Activated CD4-positive, alpha-beta T cell treated with anti-CD3 and anti-CD28 coated beads for 36 hours (primary cell): ENCODE measurements at regions not wholly inside any gene's neighbourhood (a gene's known extent, or its start where the extent isn't known, plus 50 kb on each side); places are given as distances from the start of the nearest gene placed in this dataset.

Source experiments
- ATAC-seq: fragments of 200-7000 bp; cut with Tn5 transposase; one replicate; pipeline ENCODE4 v1.10.0; 2021; ENCODE audit warnings: mild to moderate bottlenecking, moderate library complexity
- CTCF ChIA-PET: fragments of 350-600 bp; sonication (Branson Sonifier 250); formaldehyde crosslinking; loops from one replicate; lab custom pipeline; 2021; ENCODE audit warnings: antibody characterized with exemption; lab: Charles Lee
- POLR2A ChIA-PET: fragments of 350-600 bp; sonication (Branson Sonifier 250); formaldehyde crosslinking; loops from one replicate; lab custom pipeline; 2021; ENCODE audit warnings: antibody characterized with exemption, inconsistent platforms; lab: Charles Lee
- DNase-seq: peaks from one replicate; pipeline ENCODE4 v3.0.0-alpha.2; 2020
- H3K27ac Mint-ChIP-seq: one replicate; pipeline ENCODE4 v1.8.0; 2021; ENCODE audit warnings: mixed read lengths
- H3K27me3 Mint-ChIP-seq: one replicate; pipeline ENCODE4 v1.8.0; 2021; ENCODE audit warnings: mixed read lengths
- H3K36me3 Mint-ChIP-seq: one replicate; pipeline ENCODE4 v1.8.0; 2021; ENCODE audit warnings: low read depth, mixed read lengths
- H3K4me1 Mint-ChIP-seq: one replicate; pipeline ENCODE4 v1.8.0; 2021; ENCODE audit warnings: mixed read lengths
- H3K4me3 Mint-ChIP-seq: one replicate; pipeline ENCODE4 v1.8.0; 2021; ENCODE audit warnings: mild to moderate bottlenecking, moderate library complexity, mixed read lengths
- H3K9me3 Mint-ChIP-seq: one replicate; pipeline ENCODE4 v1.8.0; 2021; ENCODE audit warnings: low read depth, mixed read lengths
- intact Hi-C, 2 experiments: fragments of 100-400 bp; cut with DNase I in 1 of 2; cut with micrococcal nuclease in 1 of 2; formaldehyde crosslinking; loops; one replicate each; pipeline versions ENCODE4 v1.14.2 to v1.15.1; 2022 to 2024; cut with DNase I, micrococcal nuclease

- Mint-ChIP-seq H3K4me3 (no peak overlapping the region), H3K27me3 (peaks cover 16% of the 10 kb centered on the region), H3K4me1 (peaks cover 2% of the 10 kb centered on the region), H3K9me3 (no peaks in the 10 kb centered on the region), H3K27ac (no peak overlapping the region), H3K36me3 (no peaks in the 10 kb centered on the region)
- intact Hi-C loops, result no loop called here
- no peak for ATAC-seq
- DNase-seq, result no peak
- CTCF ChIA-PET, result interaction anchor here (1.1 to 1.5 kb wide), 2 partner anchors 20 to 250 kb away, joined by 3 read pairs; no protein-coding TSS in a partner anchor
- POLR2A ChIA-PET, result no interaction called here
Observed at GRCh38 chr12:29067430-29067829, 81.6 kb upstream of the FAR2 start.

- intact Hi-C loops, result loop anchor here in 1 of 2 experiments (5.0 kb wide), 1 partner anchor 172 kb away; no protein-coding TSS in a partner anchor
- DNase-seq, result no peak
- ChIA-PET CTCF (no interaction called here), POLR2A (no interaction called here)
- H3K4me1 Mint-ChIP-seq, result peaks cover 2% of the 10 kb centered on the region
- H3K9me3 Mint-ChIP-seq, result no peaks in the 10 kb centered on the region
- H3K4me3 Mint-ChIP-seq, result no peak overlapping the region
- ATAC-seq, result no peak
- no peak overlapping the region for H3K27ac Mint-ChIP-seq
- H3K36me3 Mint-ChIP-seq, result no peaks in the 10 kb centered on the region
- peaks cover 21% of the 10 kb centered on the region for H3K27me3 Mint-ChIP-seq
Observed at GRCh38 chr12:29070309-29070708, 78.8 kb upstream of the FAR2 start.

GRCh38 chr12:29071099-29071498, 78.0 kb upstream of the FAR2 start:
- CTCF ChIA-PET, result interaction anchor here (4.6 kb wide), 1 partner anchor 247 kb away, joined by 28 read pairs; no protein-coding TSS in a partner anchor
- H3K4me1 Mint-ChIP-seq, result peaks cover 2% of the 10 kb centered on the region
- ATAC-seq (no peak), DNase-seq (no peak)
- H3K27me3 Mint-ChIP-seq, result peaks cover 18% of the 10 kb centered on the region
- intact Hi-C loops, result loop anchor here in 1 of 2 experiments (5.0 kb wide), 1 partner anchor 171 kb away; no protein-coding TSS in a partner anchor
- H3K4me3 Mint-ChIP-seq, result no peak overlapping the region
- H3K36me3 Mint-ChIP-seq, result no peaks in the 10 kb centered on the region
- H3K9me3 Mint-ChIP-seq, result no peaks in the 10 kb centered on the region
- POLR2A ChIA-PET, result interaction anchor here (0.7 kb wide), 1 partner anchor 12 kb away, joined by 3 read pairs; no protein-coding TSS in a partner anchor
- no peak overlapping the region for H3K27ac Mint-ChIP-seq

- intact Hi-C loops, result loop anchor here (1.0 to 5.0 kb wide), 3 partner anchors 170 to 246 kb away; no protein-coding TSS in a partner anchor
- no peak for ATAC-seq
- no peak overlapping the region for H3K4me3 Mint-ChIP-seq
- peaks cover 14% of the 10 kb centered on the region for H3K27me3 Mint-ChIP-seq
- POLR2A ChIA-PET, result no interaction called here
- H3K4me1 Mint-ChIP-seq, result no peaks in the 10 kb centered on the region
- no peak for DNase-seq
- H3K27ac Mint-ChIP-seq, result no peak overlapping the region
- CTCF ChIA-PET, result interaction anchor here (0.8 to 4.6 kb wide), 13 partner anchors 9 to 1775 kb away, joined by 3 to 28 read pairs (median 4); no protein-coding TSS in a partner anchor
- H3K36me3 Mint-ChIP-seq, result no peaks in the 10 kb centered on the region
- no peaks in the 10 kb centered on the region for H3K9me3 Mint-ChIP-seq
Observed at GRCh38 chr12:29072631-29073030, 76.4 kb upstream of the FAR2 start.

GRCh38 chr12:29073631-29074239, 75.3 kb upstream of the FAR2 start:
- CTCF ChIA-PET, result interaction anchor here (0.6 to 4.6 kb wide), 15 partner anchors 8 to 1661 kb away, joined by 3 to 28 read pairs (median 4); no protein-coding TSS in a partner anchor
- no peaks in the 10 kb centered on the region for H3K36me3 Mint-ChIP-seq
- no peaks in the 10 kb centered on the region for H3K4me1 Mint-ChIP-seq
- H3K4me3 Mint-ChIP-seq, result no peak overlapping the region
- H3K9me3 Mint-ChIP-seq, result no peaks in the 10 kb centered on the region
- ATAC-seq, result peak; percentile 63
- H3K27ac Mint-ChIP-seq, result no peak overlapping the region
- H3K27me3 Mint-ChIP-seq, result peaks cover 11% of the 10 kb centered on the region
- POLR2A ChIA-PET, result interaction anchor here (0.6 kb wide), 1 partner anchor 244 kb away, joined by 4 read pairs; no protein-coding TSS in a partner anchor
- peak; percentile 19 for DNase-seq
- intact Hi-C loops, result loop anchor here (1.0 to 5.0 kb wide), 3 partner anchors 169 to 245 kb away; no protein-coding TSS in a partner anchor

GRCh38 chr12:29081101-29081500, 68.0 kb upstream of the FAR2 start:
- Mint-ChIP-seq H3K4me1 (peaks cover 11% of the 10 kb centered on the region), H3K4me3 (no peak overlapping the region), H3K27ac (no peak overlapping the region), H3K36me3 (no peaks in the 10 kb centered on the region), H3K27me3 (peaks cover 11% of the 10 kb centered on the region), H3K9me3 (no peaks in the 10 kb centered on the region)
- DNase-seq, result no peak
- ATAC-seq, result no peak
- ChIA-PET CTCF (interaction anchor here (0.6 to 1.8 kb wide), 2 partner anchors 8 to 870 kb away, joined by 3 to 4 read pairs; no protein-coding TSS in a partner anchor), POLR2A (no interaction called here)
- intact Hi-C loops, result loop anchor here in 1 of 2 experiments (5.0 to 10.0 kb wide), 2 partner anchors 434 to 1259 kb away; no protein-coding TSS in a partner anchor

GRCh38 chr12:29082522-29082921, 66.6 kb upstream of the FAR2 start:
- POLR2A ChIA-PET, result interaction anchor here (0.6 to 1.0 kb wide), 2 partner anchors 11 to 160 kb away, joined by 3 read pairs; no protein-coding TSS in a partner anchor
- CTCF ChIA-PET, result interaction anchor here (0.7 to 1.8 kb wide), 3 partner anchors 9 to 236 kb away, joined by 3 to 4 read pairs (median 4); no protein-coding TSS in a partner anchor
- ATAC-seq (peak; percentile 99), DNase-seq (no peak)
- Mint-ChIP-seq H3K4me1 (peaks cover 11% of the 10 kb centered on the region), H3K9me3 (no peaks in the 10 kb centered on the region), H3K36me3 (no peaks in the 10 kb centered on the region), H3K27me3 (peaks cover 10% of the 10 kb centered on the region), H3K27ac (no peak overlapping the region), H3K4me3 (no peak overlapping the region)
- intact Hi-C loops, result loop anchor here (1.0 to 10.0 kb wide), 3 partner anchors 21 to 1260 kb away; no protein-coding TSS in a partner anchor

- H3K4me1 Mint-ChIP-seq, result peaks cover 11% of the 10 kb centered on the region
- no peak overlapping the region for H3K4me3 Mint-ChIP-seq
- intact Hi-C loops, result loop anchor here (5.0 to 10.0 kb wide), 2 partner anchors 156 to 428 kb away; no protein-coding TSS in a partner anchor
- ATAC-seq (no peak), DNase-seq (no peak)
- no peak overlapping the region for H3K27ac Mint-ChIP-seq
- H3K9me3 Mint-ChIP-seq, result no peaks in the 10 kb centered on the region
- POLR2A ChIA-PET, result no interaction called here
- no peaks in the 10 kb centered on the region for H3K36me3 Mint-ChIP-seq
- peaks cover 10% of the 10 kb centered on the region for H3K27me3 Mint-ChIP-seq
- CTCF ChIA-PET, result interaction anchor here (0.8 to 5.7 kb wide), 8 partner anchors 9 to 233 kb away, joined by 3 to 31 read pairs (median 6); no protein-coding TSS in a partner anchor
Observed at GRCh38 chr12:29086325-29087271, 62.5 kb upstream of the FAR2 start.

GRCh38 chr12:29088611-29089219, 60.4 kb upstream of the FAR2 start:
- intact Hi-C loops, result loop anchor here (1.0 to 10.0 kb wide), 4 partner anchors 154 to 426 kb away; no protein-coding TSS in a partner anchor

More at GRCh38 chr12:29088611-29089219, 60.4 kb upstream of the FAR2 start:
- no peak for DNase-seq
- Mint-ChIP-seq H3K27ac (no peak overlapping the region), H3K9me3 (peaks cover 4% of the 10 kb centered on the region), H3K36me3 (no peaks in the 10 kb centered on the region), H3K4me3 (no peak overlapping the region), H3K27me3 (peaks cover 13% of the 10 kb centered on the region), H3K4me1 (no peaks in the 10 kb centered on the region)
- no peak for ATAC-seq
- POLR2A ChIA-PET, result no interaction called here
- CTCF ChIA-PET, result interaction anchor here (0.7 to 5.7 kb wide), 11 partner anchors 11 to 230 kb away, joined by 3 to 31 read pairs (median 4); no protein-coding TSS in a partner anchor
